ENCODE measurements at regions not wholly inside any gene's neighbourhood (a gene's known extent, or its start where the extent isn't known, plus 50 kb on each side); places are given as distances from the start of the nearest gene placed in this dataset.

DNA sequence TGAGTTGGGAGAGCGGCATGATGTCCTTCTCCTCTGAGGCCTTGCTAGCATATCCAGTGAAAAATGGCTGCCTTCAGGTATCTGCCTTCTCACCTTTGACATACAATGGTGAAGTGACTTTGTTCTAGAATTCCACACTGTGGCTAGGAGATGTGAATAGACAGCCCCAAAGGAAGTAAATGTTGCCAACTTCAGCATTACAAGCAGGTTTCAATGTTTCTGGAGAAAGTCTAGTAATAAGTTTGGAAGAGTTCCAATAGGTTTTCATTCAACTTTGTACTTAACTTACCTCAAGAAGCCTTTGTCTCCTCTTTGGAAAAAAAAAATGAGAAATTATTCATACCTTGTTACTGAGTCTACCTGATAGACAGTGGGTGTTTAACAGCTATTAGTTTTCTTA, 421.3 kb upstream of the MMADHC start:
- no peak for TF ChIP-seq POLR2A (IDR thresholded peaks at IDR 0.05)
- intact Hi-C loops (cut with DNase I; ENCODE audit: low total_unique reads), result no loop called here
- 89 to 92% methylated on average over 1 of the region's 1 CpG for WGBS, 2 donors
- no peak for DNase-seq (ENCODE audit: low spot score in 2 of 2)
- H3K4me3 ChIP-seq (ENCODE audit: low read depth, poor library complexity, severe bottlenecking), result no peak overlapping the region

- no peak overlapping the region for H3K4me3 ChIP-seq (ENCODE audit: low read depth, poor library complexity, severe bottlenecking)
- no peak for DNase-seq (ENCODE audit: low spot score in 2 of 2)
- intact Hi-C loops (cut with DNase I; ENCODE audit: low total_unique reads), result no loop called here
- TF ChIP-seq POLR2A (IDR thresholded peaks at IDR 0.05), result no peak
- TF ChIP-seq, protein P1, sequence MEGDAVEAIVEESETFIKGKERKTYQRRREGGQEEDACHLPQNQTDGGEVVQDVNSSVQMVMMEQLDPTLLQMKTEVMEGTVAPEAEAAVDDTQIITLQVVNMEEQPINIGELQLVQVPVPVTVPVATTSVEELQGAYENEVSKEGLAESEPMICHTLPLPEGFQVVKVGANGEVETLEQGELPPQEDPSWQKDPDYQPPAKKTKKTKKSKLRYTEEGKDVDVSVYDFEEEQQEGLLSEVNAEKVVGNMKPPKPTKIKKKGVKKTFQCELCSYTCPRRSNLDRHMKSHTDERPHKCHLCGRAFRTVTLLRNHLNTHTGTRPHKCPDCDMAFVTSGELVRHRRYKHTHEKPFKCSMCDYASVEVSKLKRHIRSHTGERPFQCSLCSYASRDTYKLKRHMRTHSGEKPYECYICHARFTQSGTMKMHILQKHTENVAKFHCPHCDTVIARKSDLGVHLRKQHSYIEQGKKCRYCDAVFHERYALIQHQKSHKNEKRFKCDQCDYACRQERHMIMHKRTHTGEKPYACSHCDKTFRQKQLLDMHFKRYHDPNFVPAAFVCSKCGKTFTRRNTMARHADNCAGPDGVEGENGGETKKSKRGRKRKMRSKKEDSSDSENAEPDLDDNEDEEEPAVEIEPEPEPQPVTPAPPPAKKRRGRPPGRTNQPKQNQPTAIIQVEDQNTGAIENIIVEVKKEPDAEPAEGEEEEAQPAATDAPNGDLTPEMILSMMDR (IDR thresholded peaks at IDR 0.05), result no peak
- 82 to 85% methylated on average over 1 of the region's 1 CpG for WGBS, 2 donors
Observed at GRCh38 chr2:150007815-150008430, 420.3 kb upstream of the MMADHC start.

- no peak overlapping the region for H3K4me3 ChIP-seq (ENCODE audit: low read depth, poor library complexity, severe bottlenecking)
- intact Hi-C loops (cut with DNase I; ENCODE audit: low total_unique reads), result no loop called here
- WGBS, 2 donors, result 79 to 89% methylated on average over 4 of the region's 4 CpGs
- TF ChIP-seq, protein P1 (IDR thresholded peaks at IDR 0.05), result no peak
- no peak for TF ChIP-seq POLR2A (IDR thresholded peaks at IDR 0.05)
- DNase-seq (ENCODE audit: low spot score in 2 of 2), result no peak
Observed at GRCh38 chr2:150006591-150006990, 419.0 kb upstream of the MMADHC start.

DNA sequence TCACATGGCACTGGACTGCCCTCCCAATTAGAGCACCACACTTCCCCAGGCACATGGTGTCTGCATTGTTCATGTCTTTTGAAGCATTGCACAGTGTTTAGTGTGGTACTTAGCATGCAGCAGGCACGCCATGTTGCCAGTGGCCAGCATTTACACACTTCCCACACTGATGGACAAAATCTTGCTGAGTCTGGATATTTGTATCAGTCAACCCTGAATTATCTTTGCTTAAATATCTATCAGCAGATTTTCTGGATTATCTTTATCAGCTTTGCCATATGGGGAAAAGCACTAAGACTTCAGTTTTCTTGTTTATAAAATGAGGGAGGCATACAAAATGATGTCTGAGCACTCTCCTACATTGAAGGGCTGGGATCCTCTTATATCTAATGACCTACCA, 416.0 kb upstream of the MMADHC start:
- 87 to 95% methylated on average over 1 of the region's 1 CpG for WGBS, 2 donors
- intact Hi-C loops (cut with DNase I; ENCODE audit: low total_unique reads), result no loop called here
- DNase-seq (ENCODE audit: low spot score in 2 of 2), result no peak
- H3K4me3 ChIP-seq (ENCODE audit: low read depth, poor library complexity, severe bottlenecking), result no peak overlapping the region
- no peak for TF ChIP-seq POLR2A (IDR thresholded peaks at IDR 0.05)
- TF ChIP-seq, protein P1 (IDR thresholded peaks at IDR 0.05), result no peak

DNA sequence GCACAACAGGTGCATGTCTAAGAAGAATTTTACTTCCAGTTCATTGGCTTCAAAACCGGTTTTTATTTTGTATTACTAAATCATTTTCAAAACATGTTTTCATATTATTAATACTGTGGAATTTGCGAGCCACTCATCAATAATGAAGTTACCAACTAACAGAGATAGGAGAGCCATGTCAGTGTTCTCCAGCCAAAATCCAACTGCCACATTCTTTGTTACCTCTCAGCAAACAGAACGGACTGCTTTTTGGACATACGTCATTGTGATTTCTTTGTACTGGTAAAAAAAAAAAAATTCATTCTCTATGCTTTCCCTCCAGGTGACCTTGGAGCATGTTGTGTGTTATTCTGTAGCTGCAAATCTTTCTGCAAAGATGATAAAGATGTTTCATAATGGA, 414.2 kb upstream of the MMADHC start:
- WGBS, 2 donors, result 68 to 87% methylated on average over 4 of the region's 4 CpGs
- no peak overlapping the region for H3K4me3 ChIP-seq (ENCODE audit: low read depth, poor library complexity, severe bottlenecking)
- intact Hi-C loops (cut with DNase I; ENCODE audit: low total_unique reads), result no loop called here
- no peak for DNase-seq (ENCODE audit: low spot score in 2 of 2)
- TF ChIP-seq, protein P1 (IDR thresholded peaks at IDR 0.05), result no peak
- TF ChIP-seq POLR2A (IDR thresholded peaks at IDR 0.05), result no peak

DNA sequence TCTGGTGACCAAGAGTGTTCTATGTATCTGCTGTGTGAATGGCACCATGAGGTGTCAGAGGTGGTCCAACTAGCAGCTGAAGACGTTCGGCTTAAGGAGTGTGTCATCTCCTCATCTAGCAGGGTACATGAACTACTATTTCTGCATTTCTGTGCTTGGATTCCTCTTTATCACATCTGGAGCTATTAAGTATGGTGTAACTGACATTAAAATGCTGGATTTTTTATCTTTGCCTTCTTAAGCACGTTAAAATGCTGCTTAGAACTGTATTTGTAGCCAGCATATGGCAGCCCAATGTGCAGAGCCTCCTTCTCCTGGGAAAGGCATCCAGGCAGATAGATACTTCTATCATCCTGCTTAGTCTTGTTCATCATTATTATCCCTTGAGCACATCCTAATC, 409.3 kb upstream of the MMADHC start:
- no peak for TF ChIP-seq POLR2A (IDR thresholded peaks at IDR 0.05)
- TF ChIP-seq, protein P1 (IDR thresholded peaks at IDR 0.05), result no peak
- DNase-seq (ENCODE audit: low spot score in 2 of 2), result no peak
- intact Hi-C loops (cut with DNase I; ENCODE audit: low total_unique reads), result no loop called here
- H3K4me3 ChIP-seq (ENCODE audit: low read depth, poor library complexity, severe bottlenecking), result no peak overlapping the region
- WGBS, 2 donors, result 73 to 85% methylated on average over 3 of the region's 3 CpGs

Data from lower leg skin (tissue), 4 donors.